Cardiac muscle cell (in vitro differentiated cells and primary cell): ENCODE measurements at regions not wholly inside any gene's neighbourhood (a gene's known extent, or its start where the extent isn't known, plus 50 kb on each side); places are given as distances from the start of the nearest gene placed in this dataset.

Experiments
- DNase-seq, 2 donors: peaks; one replicate each; pipeline versions ENCODE4 v3.0.0 to v3.0.0-alpha.2; 2010 to 2017; ENCODE audit warnings: low read depth in 1 of 2, low spot score in 1 of 2
- H3K27ac ChIP-seq: fragments of 200-600 bp; sonication (generic); 2 replicates; pipeline ENCODE4 v1.5.1; 2016
- H3K27me3 ChIP-seq: fragments of 200-600 bp; sonication (generic); 2 replicates; pipeline ENCODE4 v1.6.0; 2016; ENCODE audit warnings: control low read depth
- H3K36me3 ChIP-seq: fragments of 200-600 bp; sonication (generic); 2 replicates; pipeline ENCODE4 v1.5.1; 2016; ENCODE audit warnings: control low read depth
- H3K4me1 ChIP-seq: fragments of 200-600 bp; sonication (generic); 2 replicates; pipeline ENCODE4 v1.8.1; 2017; ENCODE audit warnings: low read depth, mild to moderate bottlenecking, mixed run types
- H3K4me3 ChIP-seq: fragments of 200-600 bp; sonication (generic); 2 replicates; pipeline ENCODE4 v1.5.1; 2016; ENCODE audit warnings: mild to moderate bottlenecking
- H3K9me3 ChIP-seq: fragments of 200-600 bp; sonication (generic); 2 replicates; pipeline ENCODE4 v1.5.1; 2017; ENCODE audit warnings: low read depth, mild to moderate bottlenecking, control low read depth
- TF ChIP-seq, protein P1 (sequence below): IDR thresholded peaks from 2 replicates; pipeline ENCODE4 v1.5.1; 2012; ENCODE audit warnings: low read depth, mild to moderate bottlenecking, low read length

DNA sequence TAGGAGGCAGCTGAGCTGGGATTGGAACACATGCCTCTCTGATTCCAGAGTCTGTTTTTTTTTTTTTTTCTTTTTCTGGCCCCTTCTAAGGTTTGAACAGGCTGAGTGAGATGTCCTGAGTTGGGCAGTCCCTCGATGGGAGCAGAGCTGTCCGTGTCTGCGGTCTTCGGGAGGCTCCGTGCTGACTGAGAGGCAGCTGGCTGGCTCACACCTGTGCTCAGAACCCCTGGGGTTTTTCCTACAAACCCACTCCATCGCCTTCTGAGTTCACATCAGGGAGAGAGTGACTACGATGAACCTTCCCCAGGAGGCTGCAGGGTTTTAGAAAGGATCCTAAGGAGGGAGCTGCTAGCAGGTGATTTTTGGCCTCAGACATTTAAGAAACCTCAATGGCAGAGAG, 92.5 kb downstream of the IRF8 start:
- Histone ChIP-seq H3K4me1 (peaks cover 7% of the 10 kb centered on the region), H3K9me3 (no peaks in the 10 kb centered on the region), H3K36me3 (no peaks in the 10 kb centered on the region), H3K27me3 (peaks cover 6% of the 10 kb centered on the region), H3K4me3 (no peak overlapping the region), H3K27ac (no peak overlapping the region)
- TF ChIP-seq, protein P1, sequence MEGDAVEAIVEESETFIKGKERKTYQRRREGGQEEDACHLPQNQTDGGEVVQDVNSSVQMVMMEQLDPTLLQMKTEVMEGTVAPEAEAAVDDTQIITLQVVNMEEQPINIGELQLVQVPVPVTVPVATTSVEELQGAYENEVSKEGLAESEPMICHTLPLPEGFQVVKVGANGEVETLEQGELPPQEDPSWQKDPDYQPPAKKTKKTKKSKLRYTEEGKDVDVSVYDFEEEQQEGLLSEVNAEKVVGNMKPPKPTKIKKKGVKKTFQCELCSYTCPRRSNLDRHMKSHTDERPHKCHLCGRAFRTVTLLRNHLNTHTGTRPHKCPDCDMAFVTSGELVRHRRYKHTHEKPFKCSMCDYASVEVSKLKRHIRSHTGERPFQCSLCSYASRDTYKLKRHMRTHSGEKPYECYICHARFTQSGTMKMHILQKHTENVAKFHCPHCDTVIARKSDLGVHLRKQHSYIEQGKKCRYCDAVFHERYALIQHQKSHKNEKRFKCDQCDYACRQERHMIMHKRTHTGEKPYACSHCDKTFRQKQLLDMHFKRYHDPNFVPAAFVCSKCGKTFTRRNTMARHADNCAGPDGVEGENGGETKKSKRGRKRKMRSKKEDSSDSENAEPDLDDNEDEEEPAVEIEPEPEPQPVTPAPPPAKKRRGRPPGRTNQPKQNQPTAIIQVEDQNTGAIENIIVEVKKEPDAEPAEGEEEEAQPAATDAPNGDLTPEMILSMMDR: no peak
- DNase-seq: no peak

- no peaks in the 10 kb centered on the region for H3K36me3 ChIP-seq
- no peaks in the 10 kb centered on the region for H3K9me3 ChIP-seq
- TF ChIP-seq, protein P1: no peak
- H3K4me3 ChIP-seq: no peak overlapping the region
- peaks cover 7% of the 10 kb centered on the region for H3K4me1 ChIP-seq
- peaks cover 6% of the 10 kb centered on the region for H3K27me3 ChIP-seq
- H3K27ac ChIP-seq: no peak overlapping the region
- DNase-seq: no peak
Measured at GRCh38 chr16:85991856-85992255, 92.9 kb downstream of the IRF8 start.

DNA sequence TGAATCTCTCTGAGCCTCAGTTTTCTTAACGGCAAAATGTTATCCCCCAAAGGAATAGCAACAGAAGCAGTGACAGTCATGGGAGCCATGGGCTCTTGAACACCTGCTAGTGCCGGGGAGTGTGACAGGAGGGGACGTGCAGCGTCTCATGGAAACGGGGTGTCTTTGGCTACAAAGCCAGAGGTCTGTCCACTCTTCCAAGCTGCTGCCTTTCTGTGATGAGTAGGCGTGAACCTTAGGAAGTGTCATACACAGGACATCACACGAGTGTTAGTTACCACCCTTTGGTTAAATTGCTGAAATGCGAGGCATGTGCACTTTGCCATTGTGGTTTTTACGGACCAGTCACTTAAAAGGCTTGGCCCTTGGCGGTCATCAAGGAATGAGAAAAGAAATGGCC, 93.4 kb downstream of the IRF8 start:
- TF ChIP-seq, protein P1: no peak
- no peak for DNase-seq
- Histone ChIP-seq H3K27ac (no peak overlapping the region), H3K4me1 (peaks cover 7% of the 10 kb centered on the region), H3K27me3 (peaks cover 6% of the 10 kb centered on the region), H3K36me3 (no peaks in the 10 kb centered on the region), H3K9me3 (no peaks in the 10 kb centered on the region), H3K4me3 (no peak overlapping the region)

GRCh38 chr16:85992779-85993178, 93.8 kb downstream of the IRF8 start:
- no peak for DNase-seq
- Histone ChIP-seq H3K27ac (no peak overlapping the region), H3K27me3 (peaks cover 6% of the 10 kb centered on the region), H3K9me3 (no peaks in the 10 kb centered on the region), H3K4me1 (peaks cover 7% of the 10 kb centered on the region), H3K4me3 (no peak overlapping the region), H3K36me3 (no peaks in the 10 kb centered on the region)
- TF ChIP-seq, protein P1: no peak

DNA sequence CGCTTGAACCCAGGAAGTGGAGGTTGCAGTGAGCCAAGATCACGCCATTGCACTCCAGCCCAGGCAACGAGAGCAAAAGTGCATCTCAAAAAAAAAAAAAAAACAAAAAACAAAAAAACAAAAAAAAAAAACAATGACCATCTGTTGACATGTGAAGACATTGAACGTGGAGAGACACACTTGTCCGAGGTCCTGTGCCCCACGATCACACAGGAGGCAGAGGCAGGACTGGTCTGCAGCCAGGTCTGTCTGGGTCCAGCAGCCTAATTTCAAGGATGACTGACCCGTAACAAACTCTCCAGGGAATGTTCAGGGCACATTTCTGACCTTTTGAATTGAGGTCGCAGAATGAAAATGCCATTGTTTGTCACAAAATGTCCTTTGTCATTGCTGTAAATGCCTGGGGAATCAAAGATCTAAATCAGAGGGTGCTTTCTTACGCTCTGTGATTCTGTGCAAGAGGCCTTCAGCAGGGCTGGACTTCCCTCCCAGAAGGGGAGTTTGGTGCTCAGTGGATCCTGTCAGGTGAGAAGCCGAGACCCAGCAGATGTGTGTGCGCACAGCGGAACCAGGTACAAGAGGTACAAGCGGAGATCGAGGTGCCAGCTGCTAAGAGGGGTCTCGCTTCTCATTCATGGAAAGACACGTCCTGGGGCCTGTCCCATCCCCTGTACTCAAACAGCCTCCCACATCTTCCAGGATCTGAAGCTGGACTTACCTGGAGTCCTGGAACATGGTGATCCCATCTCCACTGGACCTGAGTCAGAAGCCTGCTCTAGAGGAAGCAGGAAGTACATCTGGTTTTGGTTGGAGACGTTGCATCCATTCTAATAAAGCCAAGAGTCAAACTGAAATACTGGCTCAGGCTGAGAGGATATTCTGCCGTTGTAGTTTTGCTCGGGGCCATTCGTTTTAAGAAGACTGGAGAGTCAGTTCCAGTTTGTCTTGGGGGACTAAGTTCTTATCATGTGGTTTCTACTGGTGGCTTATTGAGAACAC, 95.8 kb downstream of the IRF8 start:
- DNase-seq: no peak
- Histone ChIP-seq H3K9me3 (no peaks in the 10 kb centered on the region), H3K27ac (no peak overlapping the region), H3K4me3 (no peak overlapping the region), H3K27me3 (peaks cover 6% of the 10 kb centered on the region), H3K36me3 (no peaks in the 10 kb centered on the region), H3K4me1 (no peaks in the 10 kb centered on the region)
- TF ChIP-seq, protein P1: no peak
